SH-SY5Y (cell line): ENCODE measurements at regions not wholly inside any gene's neighbourhood (a gene's known extent, or its start where the extent isn't known, plus 50 kb on each side); places are given as distances from the start of the nearest gene placed in this dataset.

Source experiments
- GATA2 ChIP-seq: IDR thresholded peaks from 2 replicates; pipeline ENCODE4 v1.6.1; 2011; ENCODE audit warnings: mild to moderate bottlenecking, low read depth, low read length
- GATA3 ChIP-seq: IDR thresholded peaks from 2 replicates; pipeline ENCODE4 v1.6.1; 2011; ENCODE audit warnings: low read depth, mild to moderate bottlenecking, low read length, moderate library complexity

DNA sequence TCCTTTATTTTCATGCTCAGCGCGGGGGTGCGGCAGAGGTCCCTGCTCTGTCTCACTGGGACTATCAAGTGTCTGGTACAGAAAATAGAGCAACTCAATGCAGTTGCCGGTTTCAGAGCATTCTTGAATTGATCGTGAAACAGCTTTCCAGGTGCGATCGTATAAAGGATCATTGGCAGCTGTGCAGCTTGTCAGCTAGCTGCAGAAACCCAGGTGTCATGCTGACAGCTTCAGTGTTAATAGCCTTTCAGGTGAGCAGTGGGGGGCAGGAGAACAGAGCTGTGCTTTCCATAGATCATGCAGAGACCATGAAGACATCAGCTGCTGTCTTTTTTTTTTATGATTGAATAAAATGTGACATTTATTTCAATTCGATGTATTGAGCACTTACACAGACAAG, 583.9 kb downstream of the NLGN4X start:
- TF ChIP-seq GATA2 (no peak), GATA3 (no peak)

DNA sequence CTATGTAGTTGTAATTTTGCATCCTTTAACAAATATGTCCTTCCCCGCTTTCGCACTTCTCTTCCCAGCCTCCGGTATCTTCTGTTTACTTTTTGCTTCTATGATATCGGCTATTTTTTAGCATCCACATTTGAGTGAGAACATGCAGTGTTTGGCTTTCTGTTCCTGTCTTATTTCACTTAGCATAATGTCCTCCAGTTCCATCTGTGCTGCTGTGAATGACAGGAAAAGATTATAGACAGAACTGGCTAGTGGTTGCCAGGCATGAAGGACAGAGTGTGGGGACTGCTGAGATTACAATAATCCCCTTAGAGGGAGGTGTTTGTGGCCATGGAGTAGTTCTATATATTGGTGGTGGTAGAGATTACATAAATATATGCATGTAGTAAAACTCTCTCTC, 588.6 kb downstream of the NLGN4X start:
- no peak for TF ChIP-seq GATA3
- TF ChIP-seq GATA2: no peak

DNA sequence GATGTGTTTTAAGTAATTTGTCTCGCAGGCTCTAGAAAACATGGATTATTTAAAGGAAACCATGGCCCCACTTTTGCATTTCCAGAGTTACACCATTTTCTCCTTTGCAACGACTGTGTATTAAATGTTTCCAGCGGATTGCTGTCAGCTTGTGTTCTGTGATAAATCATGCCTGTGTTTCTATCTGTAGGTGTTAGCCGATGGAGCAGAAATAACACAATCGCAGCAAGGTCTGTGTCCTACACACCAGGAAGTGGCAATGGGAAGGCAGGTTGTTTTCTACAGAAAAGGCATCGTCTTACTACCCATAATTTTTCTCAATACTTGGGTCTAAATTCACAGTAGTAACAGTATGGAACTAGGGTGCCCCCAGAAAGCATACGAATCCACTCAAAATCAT, 590.1 kb downstream of the NLGN4X start:
- TF ChIP-seq GATA3 (no peak), GATA2 (no peak)

DNA sequence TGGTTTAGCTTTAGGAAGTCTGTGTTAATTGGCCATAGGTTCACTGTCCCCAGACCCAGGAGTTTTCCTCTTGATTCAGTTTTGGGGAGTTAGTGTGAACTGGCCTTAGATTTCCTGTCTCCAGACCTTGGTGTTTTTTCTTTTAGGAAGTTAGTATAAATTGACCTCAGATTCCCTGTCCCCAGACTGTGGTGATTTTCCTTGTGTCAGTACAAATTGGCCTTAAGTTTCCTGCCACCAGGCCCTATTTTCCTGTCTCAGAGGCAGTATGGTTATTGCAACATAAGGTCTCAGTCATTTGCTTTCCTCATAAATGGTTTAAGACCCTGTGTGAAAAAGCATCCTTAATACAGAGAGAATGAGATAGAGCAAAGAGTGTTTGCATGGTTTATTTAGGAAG, 595.8 kb downstream of the NLGN4X start:
- TF ChIP-seq GATA2 (no peak), GATA3 (no peak)

DNA sequence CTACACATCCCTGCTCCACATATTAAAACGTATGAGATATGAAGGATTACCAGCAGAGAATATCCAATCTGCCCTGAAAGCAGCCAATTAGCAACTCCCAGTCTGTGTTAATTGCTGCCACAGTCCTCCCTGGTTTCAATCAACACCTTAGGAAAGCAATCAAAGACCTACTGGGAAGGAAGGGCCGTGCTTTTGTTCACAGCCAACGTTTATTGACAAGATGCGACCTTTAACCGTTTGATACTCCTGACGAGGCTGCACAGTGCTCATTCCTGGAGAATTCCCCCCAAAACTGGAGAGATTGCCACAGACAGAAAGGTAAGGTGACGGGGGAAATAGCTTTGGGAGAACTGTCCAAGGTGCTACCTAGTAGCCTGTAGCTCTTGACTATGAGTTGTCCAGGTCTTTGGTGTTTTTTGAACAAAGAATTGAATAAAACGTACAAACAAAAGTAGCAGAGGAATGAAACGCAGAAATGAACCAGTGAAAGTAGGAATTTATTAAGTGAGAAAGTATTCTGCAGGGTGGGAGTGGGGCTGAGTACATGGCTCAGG, 596.5 kb downstream of the NLGN4X start:
- TF ChIP-seq GATA2 (no peak), GATA3 (no peak)

DNA sequence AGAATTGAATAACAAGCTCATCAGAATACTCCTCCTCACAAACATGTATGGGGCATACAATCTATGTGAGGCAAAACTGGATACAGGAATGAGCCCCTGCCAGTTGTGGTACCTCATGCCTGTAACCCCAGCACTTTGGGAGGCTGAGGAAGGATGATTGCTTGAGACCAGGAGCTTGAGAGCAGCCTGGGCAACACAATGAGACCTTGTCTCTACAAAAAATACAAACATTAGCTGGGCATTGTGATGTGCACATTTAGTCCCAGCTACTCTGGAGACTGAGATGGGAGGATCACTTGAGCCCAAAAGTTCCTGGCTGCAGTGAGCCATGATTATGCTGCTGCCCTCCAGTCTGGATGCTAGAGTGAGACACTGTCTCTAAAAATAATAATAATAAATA, 611.0 kb downstream of the NLGN4X start:
- TF ChIP-seq GATA3 (no peak), GATA2 (no peak)

DNA sequence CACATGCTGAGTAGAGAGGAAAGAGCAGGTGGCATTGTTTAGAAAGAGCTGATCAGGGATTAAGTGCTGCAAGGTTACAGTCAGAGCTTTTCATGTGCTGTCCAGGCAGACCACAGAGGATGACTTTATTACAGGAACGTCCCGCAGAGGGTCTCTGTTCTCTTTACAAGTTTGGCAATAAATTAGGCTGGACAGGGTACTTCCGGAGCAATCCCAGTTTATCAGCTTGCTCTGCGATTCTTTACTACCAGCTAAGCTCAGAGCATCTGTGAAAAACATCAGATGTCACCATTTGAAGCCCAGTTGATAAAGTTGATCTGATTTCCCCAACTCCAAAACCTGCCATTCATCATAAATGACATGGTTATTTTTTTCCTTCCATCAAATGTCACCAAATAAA, 633.1 kb downstream of the NLGN4X start:
- TF ChIP-seq GATA2 (peak; percentile 79), GATA3 (peak; percentile 49; the same call in 1 of the 2 replicates)

DNA sequence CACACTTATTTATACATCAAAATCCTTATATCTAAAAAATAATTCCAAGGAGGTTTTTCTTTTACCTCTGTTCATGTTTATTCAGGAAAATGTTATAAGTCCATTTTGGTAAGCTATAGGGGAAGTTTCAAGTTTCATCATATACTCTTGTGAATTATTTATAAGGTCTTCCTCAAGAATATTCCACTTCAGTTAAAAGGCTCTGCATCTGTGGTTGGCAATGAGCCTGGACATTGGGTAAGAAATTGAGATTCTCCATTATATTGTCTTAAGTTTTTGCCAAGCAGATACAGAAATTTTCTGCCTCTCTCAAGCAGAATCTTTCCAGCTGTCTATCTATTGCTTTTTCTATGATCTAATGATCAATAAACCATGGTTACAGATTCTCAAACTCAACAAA, 641.9 kb downstream of the NLGN4X start:
- TF ChIP-seq GATA2: no peak
- no peak for TF ChIP-seq GATA3

DNA sequence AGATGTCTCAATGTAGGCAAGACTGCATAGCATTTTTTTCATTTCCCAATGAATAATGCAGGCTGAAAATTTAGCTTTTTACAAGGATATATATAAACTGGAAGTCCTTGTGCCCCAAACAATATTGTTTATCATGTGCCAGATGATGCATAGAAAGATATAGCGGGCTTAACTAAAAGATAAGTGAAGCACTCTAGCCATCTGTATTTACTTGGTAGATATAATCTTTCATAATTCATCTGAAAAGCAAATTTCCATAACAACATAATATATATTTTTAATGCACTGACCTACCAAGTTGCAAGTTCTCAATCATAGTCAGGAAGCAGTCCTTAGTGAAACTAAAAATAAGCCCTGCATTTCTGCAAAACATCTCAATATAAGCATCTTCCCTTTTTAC, 653.3 kb downstream of the NLGN4X start:
- TF ChIP-seq GATA3: peak; percentile 45; the same call in 1 of the 2 replicates
- TF ChIP-seq GATA2: no peak

DNA sequence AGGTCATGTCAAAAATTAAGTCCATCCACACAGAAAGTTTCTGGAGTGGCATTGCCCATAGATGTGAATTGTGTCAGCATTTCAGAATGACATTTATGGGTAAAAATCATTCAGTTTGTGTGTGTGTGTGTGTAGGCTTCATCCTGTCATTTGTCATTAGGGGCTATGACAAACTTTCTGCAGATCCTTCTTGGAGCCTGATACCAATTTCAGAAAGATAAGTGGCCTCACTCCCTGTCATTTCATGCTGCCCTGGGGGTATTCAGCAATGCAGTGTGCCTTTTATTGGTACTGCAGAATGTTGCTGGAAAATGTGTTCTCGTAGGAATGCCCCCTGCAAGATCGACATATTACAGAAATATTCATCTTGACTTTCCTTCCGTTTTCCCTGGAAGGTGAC, 659.7 kb downstream of the NLGN4X start:
- TF ChIP-seq GATA2 (peak; percentile 34; the same call in 1 of the 2 replicates), GATA3 (no peak)

DNA sequence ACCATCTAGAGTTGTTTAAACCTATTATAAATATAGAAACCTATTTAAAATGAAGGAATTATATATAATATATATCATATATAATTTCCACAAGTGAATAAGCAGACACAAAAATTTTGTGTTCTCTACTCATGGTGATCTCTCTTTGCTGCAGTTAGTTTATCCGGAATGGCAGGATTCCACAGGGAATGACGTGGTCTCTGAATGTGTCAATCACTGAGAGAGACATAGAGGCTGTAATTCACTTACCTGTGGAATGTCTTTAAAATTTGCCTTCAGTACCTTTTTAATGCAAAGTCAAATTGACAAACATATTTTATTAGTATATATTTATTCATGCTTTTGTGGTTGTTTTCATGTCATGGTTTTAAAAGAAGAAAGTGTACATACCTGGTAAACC, 669.3 kb downstream of the NLGN4X start:
- TF ChIP-seq GATA2 (no peak), GATA3 (no peak)

DNA sequence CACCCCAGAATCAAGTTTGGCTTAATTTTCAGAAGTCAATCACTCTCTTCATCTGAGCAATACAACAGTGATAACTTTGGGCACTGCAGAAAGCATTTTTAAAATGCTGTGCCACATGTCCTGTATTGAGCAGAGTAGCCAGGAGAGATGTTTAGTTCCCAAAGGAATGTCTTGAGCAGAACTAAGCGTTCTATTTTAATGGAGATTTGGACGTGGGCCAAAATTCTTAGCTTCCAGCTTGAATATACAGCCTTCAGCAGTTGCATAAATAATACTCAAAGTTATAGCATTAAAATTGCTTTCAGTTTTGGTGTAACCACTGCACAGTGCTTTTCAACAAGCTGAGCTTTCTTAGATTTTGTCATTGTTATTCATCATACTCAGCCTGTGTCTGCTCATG, 679.2 kb downstream of the NLGN4X start:
- TF ChIP-seq GATA2 (no peak), GATA3 (no peak)

DNA sequence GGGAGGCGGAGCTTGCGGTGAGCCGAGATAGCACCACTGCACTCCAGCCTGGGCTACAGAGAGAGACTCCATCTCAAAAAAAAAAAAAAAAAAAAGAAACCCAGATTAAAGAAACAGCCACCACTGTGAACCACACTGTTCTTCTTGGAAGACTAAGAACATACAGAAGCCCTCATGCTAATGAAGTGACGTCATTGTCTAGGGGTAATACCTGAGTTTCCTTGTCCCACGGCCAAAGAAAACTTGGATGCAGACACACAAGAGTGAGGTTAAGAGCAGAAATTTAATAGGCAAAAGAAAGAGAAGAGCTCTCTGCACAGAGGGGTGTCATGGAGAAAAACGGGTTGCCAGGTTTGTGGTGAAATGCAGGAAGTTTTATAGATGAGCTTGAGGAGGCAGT, 691.6 kb downstream of the NLGN4X start:
- no peak for TF ChIP-seq GATA2

DNA sequence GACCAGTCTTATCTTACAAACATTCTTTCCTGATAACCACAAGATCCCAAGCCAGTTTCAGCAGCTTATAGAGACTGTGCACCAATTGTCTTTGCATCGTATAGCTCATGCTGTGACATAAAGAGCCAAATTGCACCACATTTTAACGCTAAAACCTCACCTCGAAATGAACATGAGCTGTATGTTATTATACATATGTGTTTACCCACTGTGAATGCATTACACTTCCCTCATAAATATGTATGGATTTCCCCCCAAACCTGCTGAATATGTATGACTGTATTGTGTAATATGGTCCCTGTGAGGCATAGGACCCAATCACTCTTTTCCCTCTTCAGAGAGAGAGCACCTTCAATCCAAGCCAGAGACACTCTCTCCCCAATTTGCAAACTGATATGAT, 692.4 kb downstream of the NLGN4X start:
- TF ChIP-seq GATA3 (no peak), GATA2 (no peak)

DNA sequence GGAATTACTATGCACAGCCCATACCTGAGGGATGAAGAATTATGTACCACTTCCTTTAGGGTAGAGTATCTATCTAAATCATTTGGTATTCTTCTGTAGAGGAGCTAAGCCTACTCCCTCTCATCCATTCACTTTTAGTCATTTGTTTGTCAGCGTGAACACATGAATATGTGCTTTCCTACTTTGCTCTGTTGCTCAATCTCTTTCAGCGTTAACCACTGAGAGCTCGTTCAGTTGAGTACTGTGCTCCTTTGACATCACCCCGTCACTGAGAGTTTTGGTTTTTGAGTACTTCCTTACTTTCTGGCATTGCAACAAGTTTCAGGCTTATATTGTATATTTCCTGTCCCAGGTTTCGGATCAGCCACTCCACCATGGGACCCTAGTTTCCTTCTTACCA, 700.6 kb downstream of the NLGN4X start:
- no peak for TF ChIP-seq GATA3
- TF ChIP-seq GATA2: no peak

DNA sequence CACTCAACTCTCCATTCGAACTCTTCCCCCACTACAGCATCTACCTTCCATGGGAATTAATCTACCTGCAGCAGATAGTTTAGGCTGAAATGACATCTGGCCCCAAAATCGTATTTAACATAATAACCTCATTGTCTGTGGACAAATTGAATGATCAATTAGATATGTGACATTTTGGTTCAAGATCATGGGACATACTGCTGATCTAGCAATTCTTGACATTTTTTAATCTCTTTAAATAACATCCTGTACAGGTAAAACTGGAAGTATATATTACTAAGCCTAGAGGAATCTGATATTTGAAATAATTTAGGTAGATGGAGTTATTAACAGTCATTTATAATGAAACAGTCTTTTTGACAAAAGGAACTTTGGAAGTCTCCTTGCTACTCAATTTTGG, 702.5 kb downstream of the NLGN4X start:
- TF ChIP-seq GATA2: no peak
- no peak for TF ChIP-seq GATA3
